Activated T-cell treated with anti-CD3 and anti-CD28 coated beads for 48 hours (primary cell): ENCODE measurements at regions not wholly inside any gene's neighbourhood (a gene's known extent, or its start where the extent isn't known, plus 50 kb on each side); places are given as distances from the start of the nearest gene placed in this dataset.
"Not testable (repeated sequence)": the region's sequence is repeated elsewhere in the genome, so short reads cannot be mapped to it uniquely, and the experiment has no call there.

Source experiments
- DNase-seq: peaks from one replicate; pipeline ENCODE4 v3.0.0-alpha.2; 2020; ENCODE audit warnings: low read depth

DNA sequence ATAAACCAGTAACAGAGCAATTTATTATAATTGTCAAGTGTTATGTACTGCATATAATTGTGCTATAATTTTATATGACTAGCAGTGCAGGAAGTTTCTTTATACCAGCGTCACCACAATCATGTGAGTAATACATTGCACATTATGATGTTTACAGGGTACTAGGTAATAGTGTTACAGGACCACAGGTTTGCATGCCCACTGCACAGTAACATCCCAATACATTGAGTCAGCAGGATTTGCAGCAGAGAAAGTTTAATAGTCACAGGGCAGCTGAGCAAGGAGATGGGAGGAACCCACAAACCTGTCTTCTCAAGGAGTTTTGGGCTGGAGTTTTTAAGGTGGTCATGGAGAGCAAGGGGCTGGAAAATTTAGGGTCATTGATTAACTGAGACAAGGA is 1042.9 kb upstream of the ACVR2A start:
- DNase-seq = no peak

DNA sequence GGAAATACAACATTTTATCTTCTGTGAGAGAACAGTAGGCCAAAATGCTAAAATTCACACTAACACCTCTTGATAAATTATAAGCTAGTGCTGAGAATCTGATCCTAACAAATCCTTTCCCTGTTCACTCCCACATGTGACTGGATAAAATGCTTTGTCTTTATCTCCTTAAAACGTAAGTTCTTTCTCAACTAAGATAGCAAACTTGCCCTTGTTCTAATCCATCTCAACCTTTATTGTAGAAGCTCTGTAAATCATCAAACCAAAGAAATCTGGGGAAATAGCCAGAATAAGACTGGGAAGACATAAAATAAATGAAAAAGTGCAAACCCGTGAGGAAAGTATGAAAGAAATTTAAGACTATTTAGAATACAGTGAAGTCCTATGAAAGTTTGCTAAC is 1058.4 kb upstream of the ACVR2A start:
- DNase-seq = no peak

DNA sequence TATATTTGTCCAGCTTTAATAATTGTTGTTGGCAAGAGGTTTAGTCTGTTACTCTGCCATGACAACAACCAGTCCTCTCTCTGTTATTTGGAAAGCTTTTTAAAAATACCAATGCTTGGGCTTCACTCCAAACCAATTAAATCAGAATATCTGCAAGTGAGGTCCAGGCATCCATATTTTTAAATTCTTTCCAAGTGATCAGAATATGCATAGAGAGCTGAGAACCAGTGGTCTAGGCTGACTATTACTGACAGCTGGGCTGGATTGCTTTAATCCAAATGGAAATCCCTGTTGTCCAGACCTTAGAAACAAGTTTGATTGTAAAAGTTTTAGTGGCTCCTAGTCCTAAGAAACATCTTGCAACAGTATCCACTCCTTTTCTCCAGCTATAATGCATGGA is 1059.7 kb upstream of the ACVR2A start:
- no peak for DNase-seq

DNA sequence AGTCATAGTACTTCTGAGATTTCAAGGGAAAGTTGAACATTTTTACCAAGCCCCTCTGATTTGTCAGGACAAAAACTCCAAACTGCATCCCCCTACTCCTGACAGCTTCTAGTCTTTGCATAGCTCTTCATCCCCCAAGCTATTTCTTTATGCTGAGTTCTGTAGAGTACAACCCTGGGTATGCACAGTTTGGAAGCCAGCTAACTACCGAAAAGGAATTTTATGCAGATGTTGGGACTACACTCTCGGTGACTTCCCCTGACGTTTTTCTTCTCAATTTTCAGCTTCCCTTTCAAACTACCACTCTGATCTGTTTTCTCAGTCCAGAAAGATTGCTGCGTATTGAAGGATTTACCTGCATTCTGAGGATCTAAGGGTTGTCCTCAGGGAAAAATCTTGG is 1060.2 kb upstream of the ACVR2A start:
- no peak for DNase-seq

DNA sequence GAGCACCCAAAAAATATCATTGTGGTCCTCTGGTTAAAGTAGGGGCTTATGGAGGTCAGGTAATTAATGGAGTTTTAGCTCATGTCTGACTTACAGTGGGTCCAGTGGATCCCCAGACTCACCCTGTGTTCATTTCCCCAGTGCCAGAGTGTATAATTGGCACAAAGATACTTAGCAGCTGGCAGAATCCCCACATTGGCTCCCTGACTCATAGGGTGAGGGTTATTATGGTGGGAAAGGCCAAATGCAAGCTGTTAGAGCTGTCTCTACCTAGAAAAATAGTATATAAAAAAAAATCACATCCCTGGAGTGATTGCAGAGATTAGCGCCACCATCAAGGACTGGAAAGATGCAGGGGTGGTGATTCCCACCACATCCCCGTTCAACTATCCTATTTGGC is 1067.6 kb upstream of the ACVR2A start:
- no peak for DNase-seq

DNA sequence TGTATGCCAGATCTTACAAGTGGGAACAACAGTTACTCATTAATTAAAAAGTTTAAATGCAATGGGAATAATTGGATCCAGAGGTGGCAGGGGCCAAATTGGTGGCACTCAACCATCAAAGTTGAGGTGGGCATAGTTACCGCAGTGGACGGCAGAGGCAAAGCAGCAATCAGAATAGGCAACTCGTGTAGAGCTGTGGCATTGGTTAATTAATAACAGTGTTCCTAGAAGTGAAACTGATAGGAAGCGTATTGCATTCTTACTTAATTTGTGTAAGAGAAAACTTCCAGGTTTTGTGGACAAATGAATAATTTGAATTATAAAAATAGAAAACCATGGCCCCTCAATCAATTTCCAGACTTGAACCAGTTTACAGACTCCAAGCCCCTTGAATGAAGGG is 1068.2 kb upstream of the ACVR2A start:
- no peak for DNase-seq

DNA sequence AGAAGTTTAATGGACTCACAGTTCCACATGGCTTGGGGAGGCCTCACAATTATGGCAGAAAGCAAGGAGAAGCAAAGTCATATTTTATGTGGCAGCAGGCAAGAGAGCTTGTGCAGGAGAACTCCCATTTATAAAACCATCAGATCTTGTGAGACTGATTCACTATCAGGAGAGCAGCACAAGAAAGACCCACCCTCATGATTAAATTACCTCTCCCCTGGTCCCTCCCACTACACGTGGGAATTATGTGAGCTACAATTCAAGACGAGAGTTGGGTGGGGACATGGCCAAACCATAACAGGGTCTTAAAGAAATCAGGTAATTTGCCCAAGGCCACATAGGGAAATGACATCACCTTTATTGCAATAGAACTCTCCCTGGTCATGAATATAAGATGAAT is 1073.3 kb upstream of the ACVR2A start:
- no peak for DNase-seq

DNA sequence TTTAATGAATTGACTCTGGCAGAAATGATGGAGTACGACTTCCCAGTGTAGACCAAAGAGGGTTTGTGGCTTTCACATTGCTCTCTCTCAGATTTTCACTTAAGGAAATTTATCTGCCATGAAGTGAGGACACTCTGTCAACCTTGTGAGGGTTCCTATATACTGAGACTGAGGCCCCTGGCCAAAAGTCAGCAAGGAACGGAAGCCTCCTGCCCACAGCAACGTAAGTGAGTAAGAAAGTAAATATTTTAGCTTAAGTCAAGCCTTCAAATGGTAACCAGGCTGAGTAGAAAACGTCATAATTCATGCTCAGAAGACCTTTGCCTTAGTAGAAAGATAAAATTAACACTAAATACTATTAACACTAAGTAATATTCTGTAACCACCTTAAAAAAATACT is 1080.5 kb upstream of the ACVR2A start:
- DNase-seq = no peak

DNA sequence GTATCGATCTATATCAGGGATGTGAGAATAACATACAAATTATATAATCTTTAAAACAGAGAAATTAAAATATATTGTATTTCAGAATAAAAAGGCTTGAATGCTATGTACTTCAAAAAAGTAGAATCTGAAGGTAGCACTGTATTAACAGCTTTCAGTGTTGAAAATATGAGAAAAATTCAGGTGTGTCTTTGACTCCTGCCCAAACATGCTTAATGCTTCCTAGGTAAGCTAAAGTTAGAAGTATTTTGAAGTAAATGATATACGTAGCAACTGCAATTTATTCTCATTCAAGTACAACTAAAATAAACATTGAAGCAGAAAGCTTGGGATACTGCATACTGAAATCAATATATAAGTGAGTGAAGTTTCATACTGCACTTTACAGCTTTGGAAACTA is 1082.0 kb upstream of the ACVR2A start:
- no peak for DNase-seq

DNA sequence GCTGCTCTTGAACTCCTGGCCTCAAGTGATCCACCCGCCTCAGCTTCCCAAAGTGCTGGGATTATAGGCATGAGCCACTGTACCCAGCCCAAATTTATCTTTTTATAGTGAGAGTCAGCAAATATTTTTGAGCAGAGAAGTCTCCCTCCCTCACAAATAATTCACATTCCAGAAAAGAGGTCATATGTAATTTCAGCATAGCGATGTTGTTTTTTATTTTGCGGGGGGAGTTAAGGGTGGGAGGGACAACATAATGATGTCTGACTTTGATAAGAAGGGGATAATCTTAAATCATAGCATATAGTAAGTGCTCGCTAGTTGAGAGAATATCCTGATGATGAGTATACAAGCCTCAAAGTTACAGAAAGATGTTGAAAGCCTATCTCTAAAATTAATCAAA is 1090.2 kb upstream of the ACVR2A start:
- DNase-seq = no peak

DNA sequence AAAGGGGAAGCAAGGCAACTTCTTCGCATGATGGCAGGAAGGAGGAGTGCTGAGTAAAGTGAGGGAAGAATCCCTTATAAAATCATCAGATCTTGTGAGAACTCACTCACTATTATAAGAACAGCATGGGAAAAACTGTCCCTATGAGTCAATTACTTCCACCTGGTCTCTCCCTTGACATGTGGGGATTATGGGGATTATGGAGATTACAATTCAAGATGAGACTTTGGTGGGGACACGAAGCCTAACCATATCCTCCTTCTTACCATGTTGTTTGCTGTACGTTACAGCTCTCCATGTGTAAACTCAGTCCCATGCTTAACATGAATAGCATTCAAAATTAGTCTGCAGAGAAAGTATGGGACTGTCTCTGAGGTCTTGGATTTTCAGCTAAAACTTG is 1096.8 kb upstream of the ACVR2A start:
- no peak for DNase-seq

DNA sequence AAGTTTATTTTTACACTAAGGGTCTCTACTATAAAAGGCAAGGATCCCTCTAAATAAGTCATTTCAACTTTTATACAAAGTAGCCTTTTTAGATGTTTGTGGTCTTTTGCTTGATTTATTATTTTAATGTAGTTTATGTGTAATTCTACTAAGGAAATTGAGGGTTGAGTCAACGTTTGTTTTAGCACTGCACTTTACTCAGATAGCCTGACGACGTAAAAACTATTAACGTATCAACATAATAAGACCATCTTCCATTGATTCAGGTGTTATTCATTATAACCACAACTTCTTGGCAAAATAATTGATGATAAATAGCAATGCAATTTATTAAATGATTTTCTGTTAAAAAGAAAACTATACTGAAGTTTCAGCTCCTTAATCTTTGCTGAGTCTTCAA is 1103.6 kb upstream of the ACVR2A start:
- DNase-seq = no peak

DNA sequence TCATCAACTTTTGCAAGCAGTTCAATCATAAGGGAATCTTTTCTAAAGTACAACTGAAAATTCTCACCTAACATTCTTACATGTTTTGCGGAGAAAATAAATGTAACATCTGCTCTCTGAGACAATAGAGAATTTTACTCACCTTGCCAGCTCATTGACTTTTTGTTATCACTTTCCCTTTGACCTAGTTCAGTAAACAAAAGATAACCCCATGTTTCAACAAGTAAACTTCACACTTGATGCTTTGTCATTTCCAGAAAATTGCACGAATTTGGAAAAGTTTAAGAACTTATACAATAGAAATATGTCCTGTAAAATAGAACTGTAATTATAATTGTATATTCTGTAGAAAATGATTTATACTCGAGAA is 1110.0 kb upstream of the ACVR2A start:
- DNase-seq = no peak

DNA sequence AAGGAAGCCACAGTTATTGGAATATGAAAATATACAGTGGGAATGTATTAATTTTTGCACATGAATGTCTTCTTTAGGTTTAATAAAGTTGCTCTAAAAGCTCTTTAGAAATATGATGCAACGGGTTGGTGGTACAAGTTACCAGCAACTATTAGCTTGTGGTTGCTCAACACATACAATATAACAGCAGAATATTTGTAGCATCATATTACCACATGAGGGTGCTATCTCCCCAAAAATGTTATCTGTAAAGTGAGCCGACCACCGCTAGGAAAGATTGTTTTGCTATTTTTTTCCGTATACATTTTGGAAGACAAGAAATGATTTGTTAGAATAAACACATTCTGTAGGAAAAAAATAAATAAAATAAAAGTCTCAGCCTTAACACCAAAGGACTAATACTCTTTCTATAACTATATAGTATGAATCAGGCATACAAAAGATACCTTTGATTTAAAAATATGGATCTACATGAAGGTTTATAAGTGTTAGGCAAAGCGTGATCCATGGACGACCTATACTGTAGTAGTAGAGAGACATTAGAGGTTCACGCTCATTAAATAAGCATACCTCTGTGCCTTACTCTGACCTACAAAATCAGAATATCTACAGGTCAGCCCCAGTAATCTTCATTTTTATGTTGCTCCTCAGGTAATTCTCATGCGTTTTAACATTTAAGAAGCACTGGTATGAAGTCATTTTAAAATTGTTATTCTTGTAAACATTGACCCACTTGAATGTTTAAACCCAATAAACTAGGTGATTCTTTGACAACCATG is 1110.6 kb upstream of the ACVR2A start:
- no peak for DNase-seq

DNA sequence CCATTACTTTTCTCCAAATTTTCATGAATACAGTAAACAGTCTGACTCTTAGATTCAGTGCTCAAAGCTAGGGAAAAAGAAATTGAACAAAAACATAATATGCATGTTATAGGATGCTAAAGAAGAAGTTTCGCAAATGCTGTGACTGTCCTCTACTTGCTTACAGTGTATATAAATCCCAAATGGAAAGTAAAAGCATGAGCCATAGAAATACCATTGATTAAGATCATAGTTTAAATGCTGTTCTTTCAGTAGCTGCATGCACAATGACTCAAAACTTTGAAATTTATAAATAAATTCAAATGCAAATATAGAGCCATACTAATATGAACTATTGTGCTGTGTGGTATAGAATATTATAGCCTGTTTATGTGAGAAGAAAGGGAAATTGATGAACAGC is 1113.9 kb upstream of the ACVR2A start:
- no peak for DNase-seq

DNA sequence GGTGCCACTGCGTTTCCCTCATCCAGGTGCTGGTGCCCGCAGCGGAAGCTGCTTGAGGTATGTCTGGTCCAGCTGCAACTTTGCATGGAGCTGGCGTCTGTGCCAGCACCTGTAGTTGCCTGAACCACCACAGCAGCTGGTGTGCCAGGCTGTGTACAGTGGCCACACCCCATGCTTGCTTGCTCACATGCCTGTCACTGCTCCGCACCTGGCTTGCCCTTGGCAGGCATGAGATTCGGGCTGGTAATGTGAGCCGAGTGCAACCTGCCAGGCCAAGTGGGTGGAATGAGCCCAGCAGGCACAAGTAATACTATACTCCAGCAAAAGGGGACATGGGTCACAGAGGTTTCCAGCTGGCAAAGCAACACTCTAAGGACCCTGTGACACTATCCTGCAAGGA is 1123.3 kb upstream of the ACVR2A start:
- DNase-seq = no peak

DNA sequence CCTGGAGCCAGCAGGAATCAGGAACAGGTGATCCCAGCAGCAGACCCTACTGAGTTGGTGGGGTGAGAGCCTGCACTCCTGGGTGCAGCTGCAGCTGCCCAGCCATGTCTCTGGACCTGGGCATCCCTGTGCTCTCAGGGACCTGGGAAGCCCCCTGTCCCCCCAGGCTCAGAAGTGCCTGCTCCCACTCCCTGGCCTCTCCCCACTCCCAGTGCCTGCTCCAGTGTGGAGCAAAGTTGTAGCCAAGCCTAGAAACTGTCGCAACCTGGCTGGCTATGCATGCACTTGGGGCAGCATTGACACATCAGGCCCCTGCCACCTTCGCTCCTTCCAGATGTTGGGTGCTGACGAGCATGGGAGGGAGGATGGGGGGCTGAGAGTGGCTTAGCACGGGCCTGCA is 1124.7 kb upstream of the ACVR2A start:
- no peak for DNase-seq

DNA sequence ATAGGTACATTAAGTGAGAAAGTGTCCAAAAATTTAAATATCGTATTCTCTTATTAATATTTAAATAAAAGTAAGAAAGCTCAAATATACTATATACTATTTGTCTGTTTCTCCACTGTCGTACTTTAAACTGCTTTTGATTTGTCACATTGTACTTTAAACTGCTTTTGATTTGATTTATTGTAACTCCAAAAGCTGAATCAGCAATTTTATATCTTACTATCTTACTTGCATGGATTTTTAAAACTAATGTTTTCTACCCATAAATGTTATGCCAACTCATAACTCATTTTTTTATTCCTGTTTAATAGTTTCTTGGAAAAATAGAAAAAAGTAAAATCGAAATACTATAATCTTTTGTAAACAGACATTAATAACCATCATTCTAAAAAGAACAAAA is 1128.2 kb upstream of the ACVR2A start:
- DNase-seq = no peak

DNA sequence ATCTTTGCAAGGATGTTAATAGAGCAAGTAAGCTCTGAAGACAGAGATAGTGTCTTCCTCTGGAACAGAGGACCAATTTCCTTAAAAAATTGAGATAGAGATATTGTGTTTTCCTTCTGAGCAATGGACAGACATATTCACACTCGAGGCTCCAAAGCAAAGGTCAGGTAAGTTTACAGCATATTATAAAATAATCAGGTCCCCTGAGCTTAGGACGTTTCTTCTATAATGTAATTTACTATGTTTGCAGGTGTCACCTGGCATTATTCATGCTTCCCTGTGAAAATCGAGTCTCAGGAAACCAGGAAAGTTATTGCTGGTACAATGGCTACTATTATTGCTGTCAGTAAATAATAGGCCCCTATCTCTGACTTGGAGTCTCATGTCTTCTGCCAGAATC is 1135.8 kb upstream of the ACVR2A start:
- no peak for DNase-seq

DNA sequence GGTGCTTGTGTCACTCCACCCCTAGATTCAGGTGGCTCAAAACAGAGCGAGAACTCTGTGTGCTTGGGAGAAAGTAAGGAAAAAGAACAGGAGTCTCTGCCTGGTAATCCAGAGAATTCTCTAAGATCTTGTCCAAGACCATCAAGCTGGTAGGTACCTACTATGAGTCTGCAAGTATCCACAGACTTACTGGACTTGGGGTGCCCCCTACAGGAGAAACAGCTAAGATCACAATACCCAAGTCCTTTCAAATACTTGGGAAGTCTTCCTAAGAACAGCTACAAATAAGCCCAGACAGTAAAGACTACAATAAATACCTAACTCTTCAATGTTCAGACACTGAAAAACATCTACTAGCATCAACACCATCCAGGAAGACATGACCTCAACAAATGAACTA is 1143.6 kb upstream of the ACVR2A start:
- no peak for DNase-seq

DNA sequence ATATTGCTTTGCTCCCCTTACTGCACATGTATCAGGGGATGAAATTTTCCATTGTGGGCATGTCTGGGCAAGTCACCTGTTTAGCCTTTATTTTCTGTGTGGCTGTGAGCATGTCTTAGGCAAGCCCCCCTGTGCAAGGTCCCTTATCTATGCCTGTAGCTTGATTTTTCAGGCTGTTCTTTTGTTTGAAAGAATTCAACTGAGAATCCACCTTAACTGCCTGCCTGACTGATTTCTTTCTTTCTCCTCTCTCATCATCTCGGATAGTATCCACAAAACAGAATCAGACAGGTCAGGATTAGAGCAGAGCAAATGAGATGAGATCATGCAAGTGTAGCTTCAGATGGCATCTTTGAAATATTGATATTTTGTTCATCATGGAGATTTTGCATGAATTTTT is 1147.5 kb upstream of the ACVR2A start:
- no peak for DNase-seq

DNA sequence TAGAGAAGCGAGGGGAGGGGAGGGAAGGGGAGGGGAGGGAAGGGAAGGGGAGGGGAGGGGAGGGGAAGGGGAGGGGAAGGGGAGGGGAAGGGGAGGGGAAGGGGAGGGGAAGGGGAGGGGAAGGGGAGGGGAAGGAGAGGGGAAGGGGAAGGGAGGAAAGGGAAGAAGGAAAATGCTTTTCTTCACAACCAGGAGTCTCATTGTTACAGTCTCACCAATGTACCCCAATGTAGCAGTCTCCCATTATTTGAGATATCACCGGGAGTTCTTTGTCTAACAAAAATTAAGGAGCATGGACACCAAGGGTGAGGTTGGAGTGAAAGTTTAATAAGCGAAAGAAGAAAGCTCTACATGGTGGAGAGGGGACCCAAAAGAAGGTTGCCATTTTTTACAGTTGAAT is 1148.0 kb upstream of the ACVR2A start:
- not testable (repeated sequence) for DNase-seq

DNA sequence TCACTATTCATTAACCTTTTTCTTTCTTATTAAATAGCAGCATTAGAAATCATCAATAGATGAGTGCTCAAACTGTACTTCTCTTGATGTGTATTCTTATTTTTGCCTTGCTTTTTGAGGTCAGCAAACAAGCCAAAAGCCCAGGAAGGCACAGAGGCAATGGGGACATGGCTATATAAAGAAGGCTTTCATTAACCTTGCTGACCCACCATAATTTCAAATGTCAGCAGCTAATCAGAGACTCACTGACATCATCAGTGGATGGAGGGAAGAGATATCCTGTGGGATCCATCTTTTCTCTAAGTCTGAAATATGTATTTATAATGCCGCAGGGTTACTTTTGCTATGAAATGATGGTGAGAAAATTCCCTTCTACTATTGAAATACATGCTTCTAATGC is 1162.8 kb upstream of the ACVR2A start:
- no peak for DNase-seq

DNA sequence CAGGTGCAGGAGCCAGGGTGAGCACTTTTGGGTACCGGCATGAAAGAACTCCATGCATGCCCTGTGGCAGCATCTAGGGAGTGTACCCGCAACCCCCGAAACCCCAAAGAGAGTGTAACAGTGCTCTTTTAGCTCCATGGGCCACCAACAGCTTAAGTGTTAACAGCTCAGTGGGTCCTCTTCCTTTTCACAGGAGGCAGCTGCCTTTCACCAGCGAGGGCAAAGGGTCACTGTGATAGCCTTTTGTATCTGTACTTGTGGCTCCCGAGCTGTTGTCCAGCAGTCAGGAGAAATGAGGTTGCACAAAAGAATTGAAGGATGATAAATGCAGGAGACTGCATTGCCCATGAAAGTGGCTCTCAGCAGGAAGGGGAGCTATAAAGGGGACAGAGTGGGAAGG is 1166.3 kb upstream of the ACVR2A start:
- DNase-seq = no peak

DNA sequence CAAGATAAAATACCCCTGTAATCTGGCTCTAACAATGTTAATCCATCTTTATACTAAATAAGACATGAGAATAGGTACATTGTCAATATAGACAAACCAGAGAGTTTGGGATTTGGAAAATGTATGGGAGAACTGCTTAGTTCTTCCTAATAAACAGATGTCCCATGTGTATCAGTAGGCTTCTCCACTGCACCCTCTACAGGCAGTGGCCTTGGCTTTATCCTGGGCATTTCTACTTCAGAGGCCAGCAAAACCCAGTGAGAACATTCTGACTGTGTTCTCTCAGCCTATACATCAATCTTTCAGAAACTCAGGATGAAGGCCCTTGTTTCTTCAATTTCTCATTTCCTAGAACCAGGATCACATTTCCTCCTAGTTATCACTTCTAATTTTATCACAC is 1167.5 kb upstream of the ACVR2A start:
- DNase-seq = no peak
